Vagina (tissue), 2 donors: ENCODE measurements at regions not wholly inside any gene's neighbourhood (a gene's known extent, or its start where the extent isn't known, plus 50 kb on each side); places are given as distances from the start of the nearest gene placed in this dataset.
"Not testable (repeated sequence)": the region's sequence is repeated elsewhere in the genome, so short reads cannot be mapped to it uniquely, and the experiment has no call there.

Experiments used
- DNase-seq, 2 donors: peaks; one replicate each; pipeline ENCODE4 v3.0.0-alpha.2; 2017; ENCODE audit errors: extremely low spot score in 2 of 2
- H3K27ac ChIP-seq: fragments of 200-600 bp; sonication (generic); one replicate; pipeline ENCODE4 v1.5.1; 2019
- H3K27me3 ChIP-seq: fragments of 200-600 bp; sonication (generic); one replicate; pipeline ENCODE4 v1.5.1; 2019
- H3K36me3 ChIP-seq, 2 donors: fragments of 200-600 bp; sonication (generic); one replicate each; pipeline ENCODE4 v1.5.1; 2017 to 2019
- H3K4me1 ChIP-seq: fragments of 200-600 bp; sonication (generic); one replicate; pipeline ENCODE4 v1.5.1; 2019
- H3K4me3 ChIP-seq, 2 donors: fragments of 200-600 bp; sonication (generic); 1 replicate in 1 of 2; 2 replicates in 1 of 2; pipeline ENCODE4 v1.5.1; 2016 to 2019
- H3K9me3 ChIP-seq: fragments of 200-600 bp; sonication (generic); one replicate; pipeline ENCODE4 v1.5.1; 2019
- CTCF ChIP-seq, 3 experiments: fragments of 450-650 bp in 2 of 3; fragments of 200-600 bp in 1 of 3; sonication (generic) in 1 of 3; IDR thresholded peaks; one replicate each; pipeline ENCODE4 v1.5.1; 2017 to 2019; ENCODE audit warnings: antibody characterized with exemption in 3 of 3, mild to moderate bottlenecking in 2 of 3, moderate library complexity in 2 of 3
- POLR2A ChIP-seq, 2 donors: fragments of 450-650 bp; IDR thresholded peaks; one replicate each; pipeline ENCODE4 v1.6.1; 2017; ENCODE audit warnings: antibody characterized with exemption in 2 of 2, mild to moderate bottlenecking in 2 of 2, moderate library complexity in 2 of 2
- POLR2AphosphoS5 ChIP-seq, 2 donors: sonication (generic); formaldehyde crosslinking; IDR thresholded peaks; one replicate each; pipeline ENCODE4 v1.9.0; 2017; ENCODE audit warnings: antibody characterized with exemption in 2 of 2, mild to moderate bottlenecking in 2 of 2, low read depth in 1 of 2; ENCODE audit not compliant: insufficient read depth in 1 of 2
- intact Hi-C: fragments of 100-400 bp; cut with DNase I; formaldehyde crosslinking; loops from one replicate; pipeline ENCODE4 v1.15.1; 2023

DNA sequence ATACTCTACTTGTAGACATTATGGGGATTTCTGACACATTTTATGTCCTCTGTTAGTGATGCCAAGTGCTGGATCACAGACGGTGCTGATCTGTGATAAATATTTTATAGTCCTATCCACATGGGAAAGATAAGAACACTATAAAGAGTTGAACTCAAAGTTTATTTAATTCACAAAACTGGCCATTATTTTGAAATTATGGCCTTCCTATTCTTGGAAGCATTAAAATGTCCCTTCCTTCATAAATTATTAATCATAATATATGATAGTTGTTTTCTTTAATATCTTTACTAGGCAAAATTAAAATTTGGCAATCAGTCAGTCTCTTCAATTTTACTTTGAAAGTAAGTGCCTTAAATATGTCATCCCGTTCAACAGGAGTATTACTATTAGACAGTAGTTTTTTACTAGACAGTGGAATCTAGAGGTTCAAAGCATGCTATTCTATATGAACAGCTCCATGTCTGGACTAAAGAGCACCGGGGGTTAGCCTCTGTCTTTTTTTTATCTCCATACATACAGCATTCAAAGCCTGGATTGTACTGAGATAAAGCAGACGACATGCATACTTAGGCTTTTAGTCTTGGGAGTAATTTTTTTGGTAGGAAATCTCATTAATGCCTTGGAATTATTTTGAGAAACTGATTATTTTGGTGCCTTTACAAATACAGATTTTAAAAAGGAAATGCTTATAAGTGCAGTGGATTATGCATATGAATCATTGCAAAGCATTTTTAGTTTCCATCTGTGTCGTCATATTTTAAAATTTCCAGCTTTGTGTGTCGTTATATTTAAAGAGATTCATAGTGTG lies 306.1 kb upstream of the RGS6 start:
- Histone ChIP-seq H3K27ac (no peak overlapping the region), H3K4me3 (no peak overlapping the region), H3K27me3 (no peaks in the 10 kb centered on the region), H3K9me3 (no peaks in the 10 kb centered on the region), H3K4me1 (no peaks in the 10 kb centered on the region), H3K36me3 (peaks cover 0 to 9% of the 10 kb centered on the region in 2 donors)
- no peak for DNase-seq
- intact Hi-C loops = no loop called here
- TF ChIP-seq POLR2AphosphoS5 (IDR thresholded peaks at IDR 0.05; ENCODE audit: insufficient read depth in 1 of 2, low read depth in 1 of 2) (no peak), CTCF (IDR thresholded peaks at IDR 0.05) (no peak), POLR2A (IDR thresholded peaks at IDR 0.05) (no peak)

DNA sequence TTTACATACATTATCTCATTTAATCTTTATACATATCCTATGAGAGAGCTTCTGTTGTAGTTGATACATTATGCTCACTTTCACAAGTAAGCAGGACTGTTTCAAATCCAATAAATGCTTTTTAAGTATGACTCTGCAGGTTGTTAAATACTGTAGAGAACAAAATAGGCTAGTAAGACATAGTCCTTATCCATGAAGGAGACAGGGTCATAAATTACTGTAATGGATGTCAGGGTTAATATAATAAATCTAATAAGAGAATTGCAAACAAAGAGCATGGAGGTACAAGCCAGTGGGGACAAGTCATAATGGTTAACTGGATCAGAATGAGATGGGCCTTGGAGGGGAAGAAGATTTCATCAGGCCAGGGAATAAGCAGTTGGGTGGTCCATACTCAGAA lies 303.8 kb upstream of the RGS6 start:
- Histone ChIP-seq H3K27me3 (no peaks in the 10 kb centered on the region), H3K36me3 (peaks cover 0 to 9% of the 10 kb centered on the region in 2 donors), H3K4me1 (no peaks in the 10 kb centered on the region), H3K4me3 (no peak overlapping the region), H3K27ac (no peak overlapping the region), H3K9me3 (no peaks in the 10 kb centered on the region)
- DNase-seq = no peak
- intact Hi-C loops = no loop called here
- no peak for TF ChIP-seq POLR2AphosphoS5 (IDR thresholded peaks at IDR 0.05; ENCODE audit: insufficient read depth in 1 of 2, low read depth in 1 of 2)
- TF ChIP-seq CTCF (IDR thresholded peaks at IDR 0.05) = no peak
- TF ChIP-seq POLR2A (IDR thresholded peaks at IDR 0.05) = no peak

- intact Hi-C loops = no loop called here
- Histone ChIP-seq H3K9me3 (no peaks in the 10 kb centered on the region), H3K27me3 (no peaks in the 10 kb centered on the region), H3K4me3 (no peak overlapping the region), H3K27ac (no peak overlapping the region), H3K4me1 (no peaks in the 10 kb centered on the region), H3K36me3 (peaks cover 0 to 7% of the 10 kb centered on the region in 2 donors)
- DNase-seq = no peak
- no peak for TF ChIP-seq POLR2AphosphoS5 (IDR thresholded peaks at IDR 0.05; ENCODE audit: insufficient read depth in 1 of 2, low read depth in 1 of 2)
- TF ChIP-seq POLR2A (IDR thresholded peaks at IDR 0.05) = no peak
- TF ChIP-seq CTCF (IDR thresholded peaks at IDR 0.05) = no peak
Measured at GRCh38 chr14:71629250-71629649, 303.0 kb upstream of the RGS6 start.

- H3K4me3 ChIP-seq = no peak overlapping the region
- H3K27ac ChIP-seq = no peak overlapping the region
- no peaks in the 10 kb centered on the region for H3K27me3 ChIP-seq
- intact Hi-C loops = no loop called here
- H3K36me3 ChIP-seq = no peaks in the 10 kb centered on the region
- TF ChIP-seq POLR2AphosphoS5 (IDR thresholded peaks at IDR 0.05; ENCODE audit: insufficient read depth in 1 of 2, low read depth in 1 of 2) (no peak), POLR2A (IDR thresholded peaks at IDR 0.05) (no peak)
- no peak for DNase-seq
- H3K9me3 ChIP-seq = no peaks in the 10 kb centered on the region
- H3K4me1 ChIP-seq = no peaks in the 10 kb centered on the region
Measured at GRCh38 chr14:71629765-71630492, 302.3 kb upstream of the RGS6 start.

- H3K36me3 ChIP-seq, H3K27me3 ChIP-seq, H3K9me3 ChIP-seq, H3K4me3 ChIP-seq, H3K27ac ChIP-seq, DNase-seq, intact Hi-C loops, H3K4me1 ChIP-seq: not testable (repeated sequence)
Measured at GRCh38 chr14:71631030-71631429, 301.2 kb upstream of the RGS6 start.

DNA sequence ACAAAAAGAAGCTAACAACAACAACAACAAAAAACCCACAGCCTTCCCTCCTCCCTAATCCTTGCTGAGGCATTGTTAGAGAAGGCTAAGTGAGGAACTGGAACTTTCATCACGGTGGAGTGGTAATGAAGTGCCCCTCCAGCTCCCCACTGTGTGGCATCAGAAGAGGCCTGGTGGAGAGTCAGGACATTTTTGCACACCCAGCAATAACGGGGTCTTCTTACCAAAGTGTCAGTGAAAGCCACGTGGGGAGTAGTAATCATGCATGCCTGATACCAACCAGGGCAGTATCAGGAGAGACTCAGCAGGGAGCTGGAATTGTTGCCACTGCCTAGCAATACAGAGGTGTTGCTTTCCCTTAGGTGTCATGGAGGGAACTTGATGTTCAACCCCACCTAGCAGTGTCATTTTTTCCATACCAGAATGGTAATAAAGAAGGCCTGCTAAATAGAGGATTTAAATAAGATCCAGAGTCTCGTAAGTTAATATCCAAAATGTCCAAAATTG lies 299.7 kb upstream of the RGS6 start:
- Histone ChIP-seq H3K4me1 (no peaks in the 10 kb centered on the region), H3K36me3 (no peaks in the 10 kb centered on the region), H3K27me3 (no peaks in the 10 kb centered on the region), H3K9me3 (no peaks in the 10 kb centered on the region), H3K4me3 (no peak overlapping the region), H3K27ac (no peak overlapping the region)
- no peak for DNase-seq
- intact Hi-C loops = no loop called here
- TF ChIP-seq POLR2AphosphoS5 (IDR thresholded peaks at IDR 0.05; ENCODE audit: insufficient read depth in 1 of 2, low read depth in 1 of 2) (no peak), POLR2A (IDR thresholded peaks at IDR 0.05) (no peak), CTCF (IDR thresholded peaks at IDR 0.05) (no peak)
